HG02943 (cell line): ENCODE measurements at regions not wholly inside any gene's neighbourhood (a gene's known extent, or its start where the extent isn't known, plus 50 kb on each side); places are given as distances from the start of the nearest gene placed in this dataset.

Source experiments
- ATAC-seq: cut with Tn5 transposase; IDR thresholded peaks from one replicate; pipeline ENCODE4 v1.9.1; 2021; ENCODE audit warnings: mild to moderate bottlenecking, low read depth, moderate library complexity; ENCODE audit not compliant: unreplicated experiment

- no peak for ATAC-seq
Observed at GRCh38 chr2:162992828-162993227, 154.3 kb upstream of the KCNH7 start.

GRCh38 chr2:162989507-162989906 lies 150.9 kb upstream of the KCNH7 start:
- no peak for ATAC-seq

GRCh38 chr2:162974771-162975170 lies 136.2 kb upstream of the KCNH7 start:
- no peak for ATAC-seq

GRCh38 chr2:162972383-162972782 lies 133.8 kb upstream of the KCNH7 start:
- ATAC-seq, result no peak

- ATAC-seq, result no peak
Observed at GRCh38 chr2:162968306-162968705, 129.7 kb upstream of the KCNH7 start.

GRCh38 chr2:162967811-162968210 lies 129.2 kb upstream of the KCNH7 start:
- no peak for ATAC-seq

- no peak for ATAC-seq
Observed at GRCh38 chr2:162967147-162967546, 128.6 kb upstream of the KCNH7 start.

- ATAC-seq, result no peak
Observed at GRCh38 chr2:162965191-162965590, 126.6 kb upstream of the KCNH7 start.

- no peak for ATAC-seq
Observed at GRCh38 chr2:162964513-162964912, 125.9 kb upstream of the KCNH7 start.

GRCh38 chr2:162963156-162963555 lies 124.6 kb upstream of the KCNH7 start:
- ATAC-seq, result no peak

- ATAC-seq, result no peak
Observed at GRCh38 chr2:162945785-162946184, 107.2 kb upstream of the KCNH7 start.

- ATAC-seq, result no peak
Observed at GRCh38 chr2:162938387-162938786, 99.8 kb upstream of the KCNH7 start.

GRCh38 chr2:162934191-162934590 lies 95.6 kb upstream of the KCNH7 start:
- ATAC-seq, result no peak

- no peak for ATAC-seq
Observed at GRCh38 chr2:162932416-162932815, 93.8 kb upstream of the KCNH7 start.

- no peak for ATAC-seq
Observed at GRCh38 chr2:162929571-162929970, 91.0 kb upstream of the KCNH7 start.

- no peak for ATAC-seq
Observed at GRCh38 chr2:162928356-162928755, 89.8 kb upstream of the KCNH7 start.

- no peak for ATAC-seq
Observed at GRCh38 chr2:162926907-162927306, 88.3 kb upstream of the KCNH7 start.

GRCh38 chr2:162926501-162926900 lies 87.9 kb upstream of the KCNH7 start:
- ATAC-seq, result no peak

GRCh38 chr2:162925595-162925994 lies 87.0 kb upstream of the KCNH7 start:
- no peak for ATAC-seq

GRCh38 chr2:162919111-162919510 lies 80.5 kb upstream of the KCNH7 start:
- no peak for ATAC-seq

GRCh38 chr2:162917626-162918025 lies 79.1 kb upstream of the KCNH7 start:
- ATAC-seq, result no peak

GRCh38 chr2:162916286-162916801 lies 77.8 kb upstream of the KCNH7 start:
- ATAC-seq, result no peak

- no peak for ATAC-seq
Observed at GRCh38 chr2:162915858-162916257, 77.3 kb upstream of the KCNH7 start.
